GM21423 (cell line): ENCODE measurements at regions not wholly inside any gene's neighbourhood (a gene's known extent, or its start where the extent isn't known, plus 50 kb on each side); places are given as distances from the start of the nearest gene placed in this dataset.
"Not testable (repeated sequence)": the region's sequence is repeated elsewhere in the genome, so short reads cannot be mapped to it uniquely, and the experiment has no call there.

Experiments used
- ATAC-seq: cut with Tn5 transposase; IDR thresholded peaks from one replicate; pipeline ENCODE4 v1.9.1; 2021; ENCODE audit warnings: mild to moderate bottlenecking, moderate library complexity; ENCODE audit not compliant: unreplicated experiment

GRCh38 chr2:138365581-138365980, 136.0 kb upstream of the SPOPL start:
- no peak for ATAC-seq

GRCh38 chr2:138369856-138370255, 131.7 kb upstream of the SPOPL start:
- no peak for ATAC-seq

GRCh38 chr2:138373993-138374408, 127.6 kb upstream of the SPOPL start:
- peak; percentile 67 for ATAC-seq

GRCh38 chr2:138381373-138381772, 120.2 kb upstream of the SPOPL start:
- ATAC-seq: no peak

GRCh38 chr2:138382672-138383071, 118.9 kb upstream of the SPOPL start:
- ATAC-seq: no peak

GRCh38 chr2:138386191-138386590, 115.4 kb upstream of the SPOPL start:
- ATAC-seq: not testable (repeated sequence)

- ATAC-seq: no peak
Measured at GRCh38 chr2:138389063-138389462, 112.5 kb upstream of the SPOPL start.

- ATAC-seq: no peak
Measured at GRCh38 chr2:138390316-138390945, 111.1 kb upstream of the SPOPL start.

GRCh38 chr2:138391946-138392345, 109.6 kb upstream of the SPOPL start:
- no peak for ATAC-seq

GRCh38 chr2:138395565-138396306, 105.8 kb upstream of the SPOPL start:
- no peak for ATAC-seq

- no peak for ATAC-seq
Measured at GRCh38 chr2:138396843-138397242, 104.7 kb upstream of the SPOPL start.

- no peak for ATAC-seq
Measured at GRCh38 chr2:138403431-138403927, 98.1 kb upstream of the SPOPL start.

GRCh38 chr2:138414014-138414413, 87.6 kb upstream of the SPOPL start:
- no peak for ATAC-seq

GRCh38 chr2:138415985-138416384, 85.6 kb upstream of the SPOPL start:
- ATAC-seq: no peak

GRCh38 chr2:138418453-138418852, 83.1 kb upstream of the SPOPL start:
- ATAC-seq: no peak

- ATAC-seq: no peak
Measured at GRCh38 chr2:138421315-138421970, 80.1 kb upstream of the SPOPL start.

GRCh38 chr2:138421971-138422335, 79.6 kb upstream of the SPOPL start:
- ATAC-seq: no peak

- no peak for ATAC-seq
Measured at GRCh38 chr2:138423198-138423597, 78.4 kb upstream of the SPOPL start.

- no peak for ATAC-seq
Measured at GRCh38 chr2:138423745-138424144, 77.8 kb upstream of the SPOPL start.

GRCh38 chr2:138424436-138425140, 77.0 kb upstream of the SPOPL start:
- ATAC-seq: no peak

GRCh38 chr2:138426116-138426515, 75.5 kb upstream of the SPOPL start:
- ATAC-seq: not testable (repeated sequence)
